AG09309 (cell line): ENCODE measurements at regions not wholly inside any gene's neighbourhood (a gene's known extent, or its start where the extent isn't known, plus 50 kb on each side); places are given as distances from the start of the nearest gene placed in this dataset.
"Not testable (repeated sequence)": the region's sequence is repeated elsewhere in the genome, so short reads cannot be mapped to it uniquely, and the experiment has no call there.

ENCODE experiments used
- DNase-seq: peaks from one replicate; pipeline ENCODE4 v3.0.0-alpha.2; 2010; ENCODE audit warnings: low read depth
- H3K4me3 ChIP-seq: 2 replicates; pipeline ENCODE4 v1.5.1; 2011; ENCODE audit warnings: mild to moderate bottlenecking, low read depth, low read length, moderate library complexity; ENCODE audit not compliant: control insufficient read depth
- TF ChIP-seq, protein P1 (sequence below): IDR thresholded peaks from 2 replicates; pipeline ENCODE4 v1.5.1; 2011; ENCODE audit warnings: mild to moderate bottlenecking, low read depth, low read length, inconsistent platforms; ENCODE audit not compliant: insufficient read depth, control insufficient read depth; ENCODE audit errors: missing control alignments

DNA sequence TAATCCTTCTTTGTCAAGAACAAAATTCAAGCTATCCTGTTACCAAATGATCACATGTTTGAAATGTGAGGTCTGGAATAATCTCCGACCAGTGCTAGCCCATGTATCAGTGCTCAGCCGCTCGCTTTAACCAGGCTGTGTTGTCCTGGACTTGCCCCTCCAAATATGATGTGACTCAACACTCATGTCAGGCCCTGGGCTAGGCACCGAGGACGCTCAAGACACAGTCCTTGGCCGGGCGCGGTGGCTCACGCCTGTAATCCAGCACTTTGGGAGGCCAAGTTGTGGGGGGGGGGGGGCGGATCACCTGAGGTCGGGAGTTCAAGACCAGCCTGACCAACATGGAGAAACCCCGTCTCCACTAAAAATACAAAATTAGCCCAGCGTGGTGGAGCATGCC is 54.1 kb upstream of the WNT7B start:
- no peak overlapping the region for H3K4me3 ChIP-seq

DNA sequence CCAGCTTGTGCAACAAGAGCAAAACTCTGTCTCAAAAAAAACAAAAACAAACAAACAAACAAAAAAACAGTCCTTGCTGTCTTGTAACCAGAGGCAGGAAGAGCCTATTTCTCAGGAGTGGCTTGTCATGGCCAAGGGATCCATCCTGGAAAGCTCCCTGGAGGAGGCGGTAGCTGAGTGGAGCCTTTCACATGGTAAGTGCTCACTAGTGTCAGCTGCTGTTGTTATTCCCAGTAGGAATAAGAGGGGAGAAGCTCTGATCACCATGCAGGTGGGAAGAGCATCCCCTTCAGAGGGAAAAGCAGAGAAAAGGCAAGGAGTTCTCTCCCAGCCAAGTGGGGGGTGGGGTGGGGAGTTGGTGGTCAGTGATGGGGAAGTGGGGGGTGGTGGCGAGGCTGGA is 54.6 kb upstream of the WNT7B start:
- no peak overlapping the region for H3K4me3 ChIP-seq
- DNase-seq, result no peak
- TF ChIP-seq, protein P1, sequence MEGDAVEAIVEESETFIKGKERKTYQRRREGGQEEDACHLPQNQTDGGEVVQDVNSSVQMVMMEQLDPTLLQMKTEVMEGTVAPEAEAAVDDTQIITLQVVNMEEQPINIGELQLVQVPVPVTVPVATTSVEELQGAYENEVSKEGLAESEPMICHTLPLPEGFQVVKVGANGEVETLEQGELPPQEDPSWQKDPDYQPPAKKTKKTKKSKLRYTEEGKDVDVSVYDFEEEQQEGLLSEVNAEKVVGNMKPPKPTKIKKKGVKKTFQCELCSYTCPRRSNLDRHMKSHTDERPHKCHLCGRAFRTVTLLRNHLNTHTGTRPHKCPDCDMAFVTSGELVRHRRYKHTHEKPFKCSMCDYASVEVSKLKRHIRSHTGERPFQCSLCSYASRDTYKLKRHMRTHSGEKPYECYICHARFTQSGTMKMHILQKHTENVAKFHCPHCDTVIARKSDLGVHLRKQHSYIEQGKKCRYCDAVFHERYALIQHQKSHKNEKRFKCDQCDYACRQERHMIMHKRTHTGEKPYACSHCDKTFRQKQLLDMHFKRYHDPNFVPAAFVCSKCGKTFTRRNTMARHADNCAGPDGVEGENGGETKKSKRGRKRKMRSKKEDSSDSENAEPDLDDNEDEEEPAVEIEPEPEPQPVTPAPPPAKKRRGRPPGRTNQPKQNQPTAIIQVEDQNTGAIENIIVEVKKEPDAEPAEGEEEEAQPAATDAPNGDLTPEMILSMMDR, result no peak

More for the DNA sequence above, 54.1 kb upstream of the WNT7B start:
- no peak for DNase-seq
- TF ChIP-seq, protein P1, result no peak

DNA sequence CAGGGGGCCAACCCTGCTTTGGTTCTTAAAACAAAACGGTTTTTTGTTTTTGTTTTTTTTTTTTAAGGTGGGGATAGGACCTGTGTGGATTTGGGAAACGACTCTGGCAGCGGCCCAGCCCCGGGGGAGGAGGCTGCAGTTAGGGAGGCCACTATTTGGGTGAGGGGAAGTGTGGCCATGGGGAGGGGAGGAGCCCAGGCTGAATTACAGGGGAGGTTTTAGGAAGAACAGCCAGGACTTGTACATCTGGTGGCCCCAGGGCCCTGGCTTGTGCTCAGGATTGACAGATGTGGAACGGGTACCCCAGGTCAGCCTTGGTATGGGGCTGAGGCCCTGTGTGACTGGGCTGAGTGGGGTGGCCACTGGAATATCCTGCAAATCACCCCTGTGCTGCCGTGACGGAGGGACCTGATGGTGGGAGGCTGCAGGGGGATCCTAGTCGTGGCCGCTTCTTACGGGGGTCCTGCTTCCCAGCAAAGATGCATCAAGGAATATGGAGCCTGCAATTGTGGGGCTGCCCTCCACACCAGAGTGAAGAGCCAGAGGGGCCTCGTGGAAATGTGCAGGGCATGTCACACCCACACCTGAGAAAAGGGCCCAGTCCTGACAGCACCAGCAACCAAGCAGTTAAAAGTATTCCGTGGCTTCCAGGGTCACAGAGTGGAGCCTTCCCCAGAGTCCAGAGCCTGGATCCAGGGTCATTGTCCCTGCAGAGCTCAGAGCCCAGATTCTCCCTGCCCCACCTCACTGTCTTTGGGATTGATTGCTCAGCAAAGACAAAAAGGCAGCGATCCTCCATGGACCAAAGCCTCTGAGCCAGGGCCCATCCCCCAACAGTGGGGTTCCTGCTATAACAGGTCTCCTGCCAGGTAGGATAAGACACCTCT is 55.2 kb upstream of the WNT7B start:
- DNase-seq, result no peak
- no peak overlapping the region for H3K4me3 ChIP-seq
- TF ChIP-seq, protein P1, result no peak

DNA sequence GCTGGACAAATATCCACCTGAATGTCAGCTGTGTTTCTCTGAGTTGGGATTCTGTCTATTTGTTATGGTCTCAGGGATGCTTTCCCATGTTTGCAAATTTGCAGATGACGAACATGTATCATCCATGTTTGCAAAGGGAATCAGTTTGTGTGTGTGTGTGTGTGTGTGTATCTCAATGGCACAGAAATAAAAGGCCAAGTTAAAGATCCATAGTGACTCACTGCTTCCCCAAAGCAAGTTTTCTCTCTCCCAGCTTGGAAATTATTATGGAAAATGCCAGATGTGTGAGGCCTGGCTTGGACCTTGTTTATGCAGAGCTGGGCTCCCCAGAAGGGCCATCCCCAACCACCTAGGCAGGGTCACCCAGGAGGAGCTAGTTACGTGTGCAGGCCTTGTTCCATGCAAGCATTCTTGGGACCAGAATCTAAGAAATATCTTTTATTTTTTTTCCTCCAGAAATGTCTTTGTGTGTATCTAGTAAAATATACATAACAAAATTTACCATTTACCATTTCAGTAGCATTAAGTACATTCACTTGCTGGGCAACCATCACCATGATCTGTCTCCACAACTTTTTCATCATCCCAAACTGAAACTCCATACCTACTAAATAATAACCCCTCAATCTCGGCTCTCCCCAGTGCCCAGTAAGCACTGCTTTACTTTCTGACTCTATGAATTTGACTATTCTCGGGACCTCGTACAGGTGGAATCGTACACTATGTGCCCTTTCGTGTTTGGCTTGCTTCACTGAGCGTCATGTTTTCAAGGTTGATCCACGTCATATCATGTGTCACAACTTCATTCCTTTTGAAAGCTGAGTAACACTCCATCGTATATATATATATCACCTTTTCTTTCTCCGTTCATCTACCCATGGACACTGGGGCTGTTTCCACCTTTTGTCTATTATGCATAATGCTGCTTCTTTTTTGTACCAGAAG is 56.6 kb upstream of the WNT7B start:
- no peak overlapping the region for H3K4me3 ChIP-seq
- peak; percentile 66 for DNase-seq
- TF ChIP-seq, protein P1, result no peak

DNA sequence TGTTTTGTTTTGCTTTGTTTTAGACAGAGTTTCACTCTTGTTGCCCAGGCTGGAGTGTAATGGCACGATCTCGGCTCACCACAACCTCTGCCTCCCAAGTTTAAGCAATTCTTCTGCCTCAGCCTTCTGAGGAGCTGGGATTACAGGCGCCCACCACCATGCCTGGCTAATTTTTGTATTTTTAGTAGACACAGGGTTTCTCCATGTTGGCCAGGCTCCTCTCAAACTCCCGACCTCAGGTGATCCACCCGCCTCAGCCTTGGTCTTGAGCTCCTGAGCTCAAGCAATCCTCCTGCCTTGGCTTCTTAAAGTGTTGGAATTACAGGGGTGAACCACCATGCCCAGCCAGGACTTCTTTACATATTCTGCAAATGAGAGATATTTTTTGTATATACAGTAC is 57.5 kb upstream of the WNT7B start:
- not testable (repeated sequence) for H3K4me3 ChIP-seq, DNase-seq

DNA sequence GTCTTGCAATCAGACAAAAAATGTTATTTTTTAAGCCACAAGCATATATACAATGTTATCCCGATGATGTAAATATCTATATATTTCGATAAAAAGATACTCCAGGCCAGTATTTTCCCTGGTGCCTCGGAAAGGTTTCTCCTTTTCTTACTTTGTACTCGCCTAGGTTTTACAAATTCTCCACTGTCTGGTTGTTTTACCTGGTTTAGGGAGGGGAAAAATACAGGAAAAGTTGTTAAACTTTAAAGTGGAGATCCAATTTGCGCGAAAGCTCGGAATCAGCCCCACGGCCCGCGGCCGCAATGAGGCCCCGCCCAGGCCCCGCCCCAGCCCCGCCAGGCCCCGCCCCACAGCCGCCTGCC is 58.4 kb upstream of the WNT7B start:
- peak overlapping the region; percentile 36 for H3K4me3 ChIP-seq
- TF ChIP-seq, protein P1, result no peak
- DNase-seq, result no peak

DNA sequence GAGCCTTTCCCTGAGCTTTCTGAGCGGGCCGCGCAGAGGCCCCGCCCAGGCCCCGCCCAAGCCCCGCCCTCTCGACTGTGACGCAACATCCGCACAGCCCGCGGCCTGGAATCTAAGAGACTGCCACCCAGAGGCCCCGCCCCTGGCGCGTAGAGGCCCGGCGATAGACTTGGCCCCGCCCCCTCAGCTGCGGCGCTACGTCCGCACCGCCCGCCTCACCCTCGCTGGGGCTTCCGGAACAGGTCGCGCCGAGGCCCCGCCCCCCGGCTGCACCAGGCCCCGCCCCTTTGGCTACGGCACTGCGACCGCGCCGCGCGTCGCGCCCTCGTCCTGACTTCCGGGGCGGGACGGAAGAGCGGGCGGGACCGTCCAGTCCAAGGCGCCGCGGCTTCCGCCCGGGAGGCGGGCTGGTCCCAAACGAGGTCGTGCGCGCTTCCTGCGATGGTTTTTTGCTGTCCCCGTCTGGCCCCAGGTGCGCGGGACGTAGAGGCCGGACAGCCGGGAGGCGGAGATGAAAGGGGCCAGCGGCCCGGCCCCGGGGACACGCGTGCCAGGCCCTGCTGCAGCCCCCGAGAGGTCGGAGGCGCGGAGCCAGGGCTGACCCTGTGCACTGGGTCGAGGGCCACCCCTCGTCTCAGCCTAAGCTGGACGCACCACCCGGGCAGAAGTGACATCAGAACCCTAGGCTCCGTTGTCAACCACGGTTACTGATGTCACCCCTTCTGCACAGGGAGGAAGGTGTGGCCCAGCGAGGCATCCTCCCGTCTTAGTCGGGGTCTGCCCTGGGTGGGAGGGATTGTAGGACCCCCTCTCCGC is 59.0 kb upstream of the WNT7B start:
- H3K4me3 ChIP-seq, result peak overlapping the region; percentile 66
- peak; percentile 93 for DNase-seq
- TF ChIP-seq, protein P1, result no peak
